Putamen (tissue), 1 donor: ENCODE measurements at regions not wholly inside any gene's neighbourhood (a gene's known extent, or its start where the extent isn't known, plus 50 kb on each side); places are given as distances from the start of the nearest gene placed in this dataset.
"Not testable (repeated sequence)": the region's sequence is repeated elsewhere in the genome, so short reads cannot be mapped to it uniquely, and the experiment has no call there.

Experiments used
- DNase-seq: peaks from one replicate; pipeline ENCODE4 v3.0.0-alpha.2; 2016; ENCODE audit warnings: low spot score

- not testable (repeated sequence) for DNase-seq
These were observed 53.3 kb upstream of the NID2 start for GRCh38 chr14:52122163-52122562.

- no peak for DNase-seq
These were observed 52.6 kb upstream of the NID2 start for GRCh38 chr14:52121441-52121840.

- DNase-seq: peak; percentile 88
These were observed 50.2 kb upstream of the NID2 start for GRCh38 chr14:52119030-52119429.
